ENCODE measurements at regions not wholly inside any gene's neighbourhood (a gene's known extent, or its start where the extent isn't known, plus 50 kb on each side); places are given as distances from the start of the nearest gene placed in this dataset.

- Histone ChIP-seq H3K4me2 (no peak overlapping the region), H3K9me2 (ENCODE audit: insufficient read depth) (no peaks in the 10 kb centered on the region), H4K20me1 (ENCODE audit: insufficient read depth) (no peaks in the 10 kb centered on the region), H3K79me2 (ENCODE audit: low read depth) (no peaks in the 10 kb centered on the region), H3K27ac (no peak overlapping the region), H3K9me3 (ENCODE audit: insufficient read depth, low read depth) (no peaks in the 10 kb centered on the region), H3K4me1 (replicated peaks; ENCODE audit: insufficient read depth) (no peaks in the 10 kb centered on the region), H3K36me3 (ENCODE audit: low read depth) (no peaks in the 10 kb centered on the region), H3K27me3 (ENCODE audit: insufficient read depth, low read depth) (no peaks in the 10 kb centered on the region), H3F3A (ENCODE audit: insufficient read depth, low read depth) (no peaks in the 10 kb centered on the region), H3K4me3 (no peak overlapping the region), H2AFZ (no peak overlapping the region)
- TF ChIP-seq CTCF (conservative IDR thresholded peaks at IDR 0.05) (no peak), EZH2 (IDR thresholded peaks at IDR 0.05; ENCODE audit: low read depth) (no peak)
- ChIA-PET CTCF (no interaction called here), POLR2A (ENCODE audit: unreplicated experiment) (interaction anchor here (0.7 kb wide), 1 partner anchor 17 kb away, joined by 4 read pairs; no protein-coding TSS in a partner anchor)
- intact Hi-C loops (cut with micrococcal nuclease; ENCODE audit: unreplicated experiment) = no loop called here
- no TSS peak for BruUV-seq (replicated peaks)
- no peak for DNase-seq
Measured at GRCh38 chr9:93390953-93391515, 60.5 kb upstream of the FAM120A start.

- Histone ChIP-seq H3K4me1 (replicated peaks; ENCODE audit: insufficient read depth) (no peaks in the 10 kb centered on the region), H3K79me2 (ENCODE audit: low read depth) (no peaks in the 10 kb centered on the region), H3K36me3 (ENCODE audit: low read depth) (no peaks in the 10 kb centered on the region), H3K4me2 (no peak overlapping the region), H3K27ac (no peak overlapping the region), H3K4me3 (no peak overlapping the region), H3F3A (ENCODE audit: insufficient read depth, low read depth) (no peaks in the 10 kb centered on the region), H3K9me3 (ENCODE audit: insufficient read depth, low read depth) (no peaks in the 10 kb centered on the region), H3K9me2 (ENCODE audit: insufficient read depth) (no peaks in the 10 kb centered on the region), H2AFZ (no peak overlapping the region), H4K20me1 (ENCODE audit: insufficient read depth) (no peaks in the 10 kb centered on the region), H3K27me3 (ENCODE audit: insufficient read depth, low read depth) (no peaks in the 10 kb centered on the region)
- POLR2A ChIA-PET (ENCODE audit: unreplicated experiment) = no interaction called here
- DNase-seq = no peak
- no peak for TF ChIP-seq EZH2 (IDR thresholded peaks at IDR 0.05; ENCODE audit: low read depth)
- TF ChIP-seq CTCF (conservative IDR thresholded peaks at IDR 0.05) = no peak
- CTCF ChIA-PET = no interaction called here
- intact Hi-C loops (cut with micrococcal nuclease; ENCODE audit: unreplicated experiment) = no loop called here
- BruUV-seq (replicated peaks) = no TSS peak
Measured at GRCh38 chr9:93391898-93392297, 59.6 kb upstream of the FAM120A start.

- Histone ChIP-seq H3K79me2 (ENCODE audit: low read depth) (no peaks in the 10 kb centered on the region), H3F3A (ENCODE audit: insufficient read depth, low read depth) (no peaks in the 10 kb centered on the region), H3K4me1 (replicated peaks; ENCODE audit: insufficient read depth) (no peaks in the 10 kb centered on the region), H3K9me3 (ENCODE audit: insufficient read depth, low read depth) (no peaks in the 10 kb centered on the region), H3K36me3 (ENCODE audit: low read depth) (no peaks in the 10 kb centered on the region), H3K4me3 (no peak overlapping the region), H3K9me2 (ENCODE audit: insufficient read depth) (no peaks in the 10 kb centered on the region), H2AFZ (no peak overlapping the region), H3K27me3 (ENCODE audit: insufficient read depth, low read depth) (no peaks in the 10 kb centered on the region), H3K27ac (no peak overlapping the region), H4K20me1 (ENCODE audit: insufficient read depth) (no peaks in the 10 kb centered on the region), H3K4me2 (no peak overlapping the region)
- intact Hi-C loops (cut with micrococcal nuclease; ENCODE audit: unreplicated experiment) = no loop called here
- POLR2A ChIA-PET (ENCODE audit: unreplicated experiment) = no interaction called here
- TF ChIP-seq CTCF (conservative IDR thresholded peaks at IDR 0.05) (no peak), EZH2 (IDR thresholded peaks at IDR 0.05; ENCODE audit: low read depth) (no peak)
- BruUV-seq (replicated peaks) = no TSS peak
- no peak for DNase-seq
- CTCF ChIA-PET = no interaction called here
Measured at GRCh38 chr9:93392974-93393373, 58.5 kb upstream of the FAM120A start.
